Endothelial cell of umbilical vein (primary cell): ENCODE measurements at regions not wholly inside any gene's neighbourhood (a gene's known extent, or its start where the extent isn't known, plus 50 kb on each side); places are given as distances from the start of the nearest gene placed in this dataset.

Experiments used
- CTCF ChIP-seq, 2 donors: IDR thresholded peaks; 1 replicate in 1 of 2; 2 replicates in 1 of 2; pipeline ENCODE4 v1.5.1; 2011; ENCODE audit warnings: low read length in 2 of 2, mild to moderate bottlenecking in 2 of 2, moderate library complexity in 2 of 2, control low read depth in 1 of 2, inconsistent platforms in 1 of 2, low read depth in 1 of 2; ENCODE audit not compliant: insufficient read depth in 1 of 2; ENCODE audit errors: extremely low read depth in 1 of 2
- EZH2 ChIP-seq: IDR thresholded peaks from 2 replicates; pipeline ENCODE4 v1.6.1; 2012; ENCODE audit warnings: borderline replicate concordance, low read depth, mild to moderate bottlenecking, moderate library complexity, low read length, inconsistent platforms; ENCODE audit not compliant: severe bottlenecking

- TF ChIP-seq CTCF (IDR thresholded peaks at IDR 0.05; ENCODE audit: extremely low read depth in 1 of 2, insufficient read depth in 1 of 2, low read depth in 1 of 2, low read length in 2 of 2) (no peak), EZH2 (no peak)
Observed at GRCh38 chr3:139827833-139828232, 107.2 kb upstream of the CLSTN2 start.
